Colonic mucosa (tissue), 4 donors: ENCODE measurements at regions not wholly inside any gene's neighbourhood (a gene's known extent, or its start where the extent isn't known, plus 50 kb on each side); places are given as distances from the start of the nearest gene placed in this dataset.
"Not testable (repeated sequence)": the region's sequence is repeated elsewhere in the genome, so short reads cannot be mapped to it uniquely, and the experiment has no call there.

Source experiments
- DNase-seq: peaks from one replicate; pipeline ENCODE4 v3.0.0-alpha.2; 2020
- H3K27ac ChIP-seq: fragments of 200-600 bp; one replicate; pipeline ENCODE4 v1.8.0; 2021
- H3K27me3 ChIP-seq: fragments of 200-600 bp; one replicate; pipeline ENCODE4 v1.8.0; 2021
- H3K36me3 ChIP-seq: fragments of 200-600 bp; one replicate; pipeline ENCODE4 v1.8.0; 2021
- H3K4me1 ChIP-seq: fragments of 200-600 bp; one replicate; pipeline ENCODE4 v1.8.0; 2021; ENCODE audit warnings: mild to moderate bottlenecking
- H3K4me3 ChIP-seq: fragments of 200-600 bp; one replicate; pipeline ENCODE4 v1.8.0; 2021
- H3K9ac ChIP-seq, 2 donors: one replicate each; pipeline ENCODE4 v1.7.0; 2013; ENCODE audit warnings: control low read depth in 2 of 2, low read depth in 2 of 2, low read length in 2 of 2
- H3K9me3 ChIP-seq: fragments of 200-600 bp; one replicate; pipeline ENCODE4 v1.8.0; 2021
- CTCF ChIP-seq: fragments of 200-600 bp; IDR thresholded peaks from one replicate; pipeline ENCODE4 v1.8.0; 2022; ENCODE audit warnings: antibody characterized with exemption, mild to moderate bottlenecking
- intact Hi-C: fragments of 100-400 bp; cut with DNase I; formaldehyde crosslinking; loops from one replicate; pipeline ENCODE4 v1.14.1; 2022
- donor health status: healthy.
- donor health status: DM: no; HTN: no; CAD: no.
- donor health status: DM: no; HTN: no; CAD: no.

GRCh38 chr14:30362369-30363218 lies 196.4 kb upstream of the G2E3 start:
- Histone ChIP-seq H3K9ac (no peak overlapping the region), H3K4me1 (no peaks in the 10 kb centered on the region), H3K27me3 (no peaks in the 10 kb centered on the region), H3K9me3 (no peaks in the 10 kb centered on the region), H3K36me3 (no peaks in the 10 kb centered on the region), H3K4me3 (no peak overlapping the region), H3K27ac (no peak overlapping the region)
- DNase-seq = no peak
- TF ChIP-seq CTCF = no peak
- intact Hi-C loops = no loop called here

- H3K27ac ChIP-seq, H3K36me3 ChIP-seq, H3K9me3 ChIP-seq, DNase-seq, H3K9ac ChIP-seq, intact Hi-C loops, H3K4me3 ChIP-seq, H3K27me3 ChIP-seq, H3K4me1 ChIP-seq: not testable (repeated sequence)
Observed at GRCh38 chr14:30363219-30363880, 195.6 kb upstream of the G2E3 start.

GRCh38 chr14:30369502-30370180 lies 189.3 kb upstream of the G2E3 start:
- no peak for DNase-seq
- no peak for TF ChIP-seq CTCF
- intact Hi-C loops = loop anchor here (10.0 kb wide), 1 partner anchor 245 kb away; no protein-coding TSS in a partner anchor
- Histone ChIP-seq H3K27ac (no peak overlapping the region), H3K27me3 (no peaks in the 10 kb centered on the region), H3K9ac (no peak overlapping the region), H3K36me3 (no peaks in the 10 kb centered on the region), H3K4me1 (no peaks in the 10 kb centered on the region), H3K4me3 (no peak overlapping the region), H3K9me3 (no peaks in the 10 kb centered on the region)

- Histone ChIP-seq H3K9me3 (no peaks in the 10 kb centered on the region), H3K4me1 (no peaks in the 10 kb centered on the region), H3K4me3 (no peak overlapping the region), H3K9ac (no peak overlapping the region), H3K36me3 (no peaks in the 10 kb centered on the region), H3K27ac (no peak overlapping the region), H3K27me3 (no peaks in the 10 kb centered on the region)
- TF ChIP-seq CTCF = no peak
- no peak for DNase-seq
- intact Hi-C loops = loop anchor here (10.0 kb wide), 1 partner anchor 242 kb away; no protein-coding TSS in a partner anchor
Observed at GRCh38 chr14:30373053-30373452, 185.9 kb upstream of the G2E3 start.

- no peak for TF ChIP-seq CTCF
- intact Hi-C loops = loop anchor here (10.0 kb wide), 1 partner anchor 241 kb away; no protein-coding TSS in a partner anchor
- Histone ChIP-seq H3K4me1 (no peaks in the 10 kb centered on the region), H3K27ac (no peak overlapping the region), H3K9me3 (no peaks in the 10 kb centered on the region), H3K4me3 (no peak overlapping the region), H3K36me3 (no peaks in the 10 kb centered on the region), H3K27me3 (no peaks in the 10 kb centered on the region), H3K9ac (no peak overlapping the region)
- DNase-seq = no peak
Observed at GRCh38 chr14:30373526-30373925, 185.4 kb upstream of the G2E3 start.
